A549 (cell line): ENCODE measurements at regions not wholly inside any gene's neighbourhood (a gene's known extent, or its start where the extent isn't known, plus 50 kb on each side); places are given as distances from the start of the nearest gene placed in this dataset.

ENCODE experiments used
- ATAC-seq, 2 experiments: fragments of 200-7000 bp in 1 of 2; fragments of >200 bp in 1 of 2; cut with Nextera tagmentation in 1 of 2; cut with Tn5 transposase in 1 of 2; 3 replicates each; pipeline versions ENCODE4 v1.8.0 to v1.9.1; 2018 to 2020; ENCODE audit warnings: mild to moderate bottlenecking in 1 of 2, moderate library complexity in 1 of 2
- CTCF ChIA-PET: fragments of 300-600 bp; sonication (Branson Sonifier 250); formaldehyde crosslinking; extraction: SDS; loops from one replicate; lab custom pipeline; 2021; ENCODE audit warnings: antibody characterized with exemption, inconsistent platforms; lab: Yijun Ruan, JAX
- POLR2A ChIA-PET: fragments of 350-600 bp; formaldehyde crosslinking; extraction: SDS; loops from one replicate; lab custom pipeline; 2021; ENCODE audit warnings: antibody characterized with exemption, inconsistent platforms; lab: Yijun Ruan, JAX
- DNase-seq, 2 experiments: peaks; one replicate each; pipeline versions ENCODE4 v3.0.0 to v3.0.0-alpha.2; 2011 to 2016; ENCODE audit warnings: low read depth in 1 of 2, low spot score in 1 of 2
- FAIRE-seq: peaks from 2 replicates; lab custom pipeline; 2011; peaks lifted over from hg19 to GRCh38; lab: Jason Lieb, UNC
- H3K27ac ChIP-seq, 2 experiments: fragments of >200 bp; sonication (Bioruptor Twin); formaldehyde crosslinking; 3 replicates each; pipeline ENCODE4 v1.5.1; 2016 to 2017
- H3K4me1 ChIP-seq: fragments of >200 bp; sonication (Bioruptor Twin); formaldehyde crosslinking; 3 replicates; pipeline ENCODE4 v1.6.1; 2016
- H3K4me2 ChIP-seq: fragments of >200 bp; sonication (Bioruptor Twin); formaldehyde crosslinking; 3 replicates; pipeline ENCODE4 v1.6.1; 2016
- H3K4me3 ChIP-seq: fragments of >200 bp; sonication (Bioruptor Twin); formaldehyde crosslinking; 3 replicates; pipeline ENCODE4 v1.5.1; 2016
- H3K9me3 ChIP-seq: fragments of >200 bp; sonication (Bioruptor Twin); formaldehyde crosslinking; 3 replicates; pipeline ENCODE4 v1.6.1; 2016
- BCL3 ChIP-seq: fragments of >200 bp; sonication (Bioruptor Twin); formaldehyde crosslinking; IDR thresholded peaks from 3 replicates; pipeline ENCODE4 v1.6.1; 2016
- CEBPB ChIP-seq, 2 experiments: fragments of >200 bp in 1 of 2; sonication (Bioruptor Twin) in 1 of 2; formaldehyde crosslinking in 1 of 2; IDR thresholded peaks; 2 replicates each; pipeline ENCODE4 v1.6.1; 2012 to 2016
- CHD2 ChIP-seq: fragments of 150-350 bp; IDR thresholded peaks from 2 replicates; pipeline ENCODE4 v1.6.1; 2014; ENCODE audit warnings: low read length; ENCODE audit not compliant: partially characterized antibody
- CTCF ChIP-seq: fragments of >200 bp; sonication (Bioruptor Twin); formaldehyde crosslinking; IDR thresholded peaks from 3 replicates; pipeline ENCODE4 v1.5.1; 2016
- E2F6 ChIP-seq: IDR thresholded peaks from 2 replicates; pipeline ENCODE4 v1.6.1; 2012; ENCODE audit warnings: low read depth, borderline replicate concordance
- EHMT2 ChIP-seq: fragments of 200-600 bp; sonication (generic); IDR thresholded peaks from 2 replicates; pipeline ENCODE4 v1.6.1; 2016; ENCODE audit warnings: antibody characterized with exemption, low read depth, mild to moderate bottlenecking, moderate library complexity
- EP300 ChIP-seq, 2 experiments: fragments of >200 bp; sonication (Bioruptor Twin); formaldehyde crosslinking; IDR thresholded peaks; 2 replicates in 1 of 2; 3 replicates in 1 of 2; pipeline ENCODE4 v1.6.1; 2016 to 2017
- ESRRA ChIP-seq: fragments of 150-350 bp; IDR thresholded peaks from 2 replicates; pipeline ENCODE4 v1.6.1; 2014; ENCODE audit warnings: mild to moderate bottlenecking, low read length, borderline replicate concordance
- FOSL2 ChIP-seq, 2 experiments: fragments of 450-650 bp in 1 of 2; fragments of >200 bp in 1 of 2; sonication (Bioruptor Twin) in 1 of 2; formaldehyde crosslinking; IDR thresholded peaks; 2 replicates each; pipeline versions ENCODE4 v1.5.0 to v1.6.1; 2016 to 2020; ENCODE audit warnings: mild to moderate bottlenecking in 1 of 2, moderate library complexity in 1 of 2
- FOXS1 ChIP-seq: fragments of 250-450 bp; sonication (Bioruptor Pico); IDR thresholded peaks from 2 replicates; pipeline ENCODE4 v1.5.0; 2020; ENCODE audit warnings: mild to moderate bottlenecking, moderate library complexity
- GATA3 ChIP-seq: IDR thresholded peaks from 2 replicates; pipeline ENCODE4 v1.6.1; 2012; ENCODE audit warnings: borderline replicate concordance
- HEYL ChIP-seq: fragments of 250-450 bp; sonication (Bioruptor Pico); IDR thresholded peaks from 2 replicates; pipeline ENCODE4 v1.8.0; 2021; ENCODE audit warnings: mild to moderate bottlenecking, moderate library complexity
- HOXB13 ChIP-seq: fragments of 250-450 bp; sonication (Bioruptor Pico); IDR thresholded peaks from 2 replicates; pipeline ENCODE4 v1.5.0; 2020; ENCODE audit warnings: low read depth, mild to moderate bottlenecking, moderate library complexity
- HOXB5 ChIP-seq: fragments of 250-450 bp; sonication (Bioruptor Pico); IDR thresholded peaks from 2 replicates; pipeline ENCODE4 v1.5.0; 2020; ENCODE audit warnings: mild to moderate bottlenecking, moderate library complexity
- JUNB ChIP-seq: fragments of >200 bp; sonication (Bioruptor Twin); formaldehyde crosslinking; IDR thresholded peaks from 2 replicates; pipeline ENCODE4 v1.6.1; 2016
- KDM1A ChIP-seq: fragments of 200-600 bp; sonication (generic); IDR thresholded peaks from 2 replicates; pipeline ENCODE4 v1.6.1; 2016; ENCODE audit warnings: low read depth, mild to moderate bottlenecking
- KDM5A ChIP-seq: fragments of 200-600 bp; sonication (generic); IDR thresholded peaks from 2 replicates; pipeline ENCODE4 v1.6.1; 2016; ENCODE audit warnings: antibody characterized with exemption, mild to moderate bottlenecking
- MAFK ChIP-seq: fragments of 450-650 bp; IDR thresholded peaks from 2 replicates; pipeline ENCODE4 v1.6.1; 2014; ENCODE audit not compliant: partially characterized antibody
- MAX ChIP-seq: IDR thresholded peaks from 2 replicates; pipeline ENCODE4 v1.6.1; 2012
- MYC ChIP-seq: IDR thresholded peaks from 2 replicates; pipeline ENCODE4 v1.6.1; 2012; ENCODE audit warnings: mild to moderate bottlenecking, inconsistent platforms, low read length, improper control_type of control experiment, borderline replicate concordance
- PBX3 ChIP-seq: IDR thresholded peaks from 2 replicates; pipeline ENCODE4 v1.6.1; 2012
- PHF8 ChIP-seq: fragments of 200-600 bp; sonication (generic); IDR thresholded peaks from 2 replicates; pipeline ENCODE4 v1.6.1; 2016; ENCODE audit warnings: low read depth, mild to moderate bottlenecking, antibody characterized with exemption, moderate library complexity, borderline replicate concordance
- RCOR1 ChIP-seq: fragments of 150-350 bp; IDR thresholded peaks from 2 replicates; pipeline ENCODE4 v1.6.1; 2014; ENCODE audit warnings: antibody characterized with exemption, low read length, low read depth
- REST ChIP-seq: fragments of 200-600 bp; sonication (generic); IDR thresholded peaks from 2 replicates; pipeline ENCODE4 v1.6.1; 2016; ENCODE audit warnings: antibody characterized with exemption, mild to moderate bottlenecking, moderate library complexity
- RFX5 ChIP-seq: fragments of 450-650 bp; IDR thresholded peaks from 2 replicates; pipeline ENCODE4 v1.7.1; 2014; ENCODE audit warnings: antibody characterized with exemption, mild to moderate bottlenecking, moderate library complexity
- RNF2 ChIP-seq: fragments of 200-600 bp; sonication (generic); IDR thresholded peaks from 2 replicates; pipeline ENCODE4 v1.6.1; 2016; ENCODE audit warnings: low read depth, mild to moderate bottlenecking, antibody characterized with exemption, moderate library complexity, borderline replicate concordance
- ZFP36 ChIP-seq: fragments of 450-650 bp; IDR thresholded peaks from 2 replicates; pipeline ENCODE4 v1.6.1; 2014; ENCODE audit warnings: borderline replicate concordance; ENCODE audit not compliant: partially characterized antibody
- ZNF302 ChIP-seq: fragments of 250-450 bp; sonication (Bioruptor Pico); IDR thresholded peaks from 2 replicates; pipeline ENCODE4 v1.9.0; 2021; ENCODE audit warnings: inconsistent platforms, mild to moderate bottlenecking, moderate library complexity
- WGBS: methylation state at CpG from one replicate; pipeline ENCODE4 v1.1.6; 2017; ENCODE audit errors: missing lambda C conversion rate; 5-methylcytosine and 5-hydroxymethylcytosine counted together

GRCh38 chr5:88952996-88953643, 70.1 kb upstream of the MEF2C start:
- Histone ChIP-seq H3K9me3 (no peaks in the 10 kb centered on the region), H3K4me3 (no peak overlapping the region), H3K4me1 (no peaks in the 10 kb centered on the region), H3K27ac (no peak overlapping the region), H3K4me2 (no peak overlapping the region)
- ChIA-PET POLR2A (no interaction called here), CTCF (no interaction called here)
- WGBS: 19% methylated on average over 5 of the region's 5 CpGs
- DNase-seq (no peak), ATAC-seq (no peak), FAIRE-seq (no peak)
- TF ChIP-seq GATA3 (no peak), ESRRA (no peak), RCOR1 (no peak), CEBPB (IDR thresholded peaks at IDR 0.05) (no peak), CTCF (no peak), KDM1A (no peak), E2F6 (no peak), ZNF302 (no peak), REST (no peak), HEYL (CRISPR knock-in tag) (no peak), JUNB (no peak), BCL3 (no peak), ZFP36 (no peak), PHF8 (no peak), HOXB13 (CRISPR knock-in tag) (no peak), HOXB5 (CRISPR knock-in tag) (no peak), RNF2 (no peak)

- ChIA-PET POLR2A (no interaction called here), CTCF (no interaction called here)
- FAIRE-seq (no peak), DNase-seq (no peak), ATAC-seq (no peak)
- H3K9me3 ChIP-seq: no peaks in the 10 kb centered on the region
- no peaks in the 10 kb centered on the region for H3K4me1 ChIP-seq
- WGBS: 7% methylated on average over 2 of the region's 2 CpGs
- H3K4me3 ChIP-seq: no peak overlapping the region
- no peak overlapping the region for H3K27ac ChIP-seq
- H3K4me2 ChIP-seq: no peak overlapping the region
- TF ChIP-seq HOXB13 (CRISPR knock-in tag) (no peak), CHD2 (no peak), MYC (no peak), PBX3 (no peak), FOSL2 (IDR thresholded peaks at IDR 0.05) (no peak), FOSL2 (CRISPR knock-in tag; IDR thresholded peaks at IDR 0.05) (no peak), FOXS1 (no peak), HOXB5 (CRISPR knock-in tag) (no peak), RFX5 (no peak), MAFK (no peak), PHF8 (no peak), JUNB (no peak), ESRRA (no peak), MAX (no peak), KDM5A (no peak), EP300 (IDR thresholded peaks at IDR 0.05) (no peak), E2F6 (no peak), KDM1A (no peak), EHMT2 (no peak)
These were observed 69.4 kb upstream of the MEF2C start for GRCh38 chr5:88952344-88952743.
